Subcutaneous abdominal adipose tissue (tissue), 5 donors: ENCODE measurements at regions not wholly inside any gene's neighbourhood (a gene's known extent, or its start where the extent isn't known, plus 50 kb on each side); places are given as distances from the start of the nearest gene placed in this dataset.
"Not testable (repeated sequence)": the region's sequence is repeated elsewhere in the genome, so short reads cannot be mapped to it uniquely, and the experiment has no call there.

Source experiments
- H3K27ac ChIP-seq: one replicate; pipeline ENCODE4 v1.7.0; 2013; ENCODE audit warnings: low read depth, mild to moderate bottlenecking, inconsistent platforms, low read length, moderate library complexity
- H3K27me3 ChIP-seq, 5 donors: one replicate each; pipeline ENCODE4 v1.7.0; 2013; ENCODE audit warnings: low read length in 5 of 5, inconsistent platforms in 1 of 5; ENCODE audit not compliant: control insufficient read depth in 5 of 5, insufficient read depth in 4 of 5
- H3K36me3 ChIP-seq, 5 donors: one replicate each; pipeline ENCODE4 v1.7.0; 2013; ENCODE audit warnings: low read length in 5 of 5; ENCODE audit not compliant: control insufficient read depth in 5 of 5, insufficient read depth in 5 of 5
- H3K4me1 ChIP-seq, 5 donors: one replicate each; pipeline ENCODE4 v1.7.0; 2013; ENCODE audit warnings: low read length in 5 of 5, mild to moderate bottlenecking in 3 of 5, moderate library complexity in 1 of 5; ENCODE audit not compliant: control insufficient read depth in 5 of 5, insufficient read depth in 5 of 5
- H3K4me3 ChIP-seq, 5 donors: one replicate each; pipeline ENCODE4 v1.7.0; 2013; ENCODE audit warnings: low read length in 5 of 5, low read depth in 1 of 5
- H3K9ac ChIP-seq, 5 donors: one replicate each; pipeline ENCODE4 v1.7.0; 2013; ENCODE audit warnings: low read length in 5 of 5, mild to moderate bottlenecking in 4 of 5, moderate library complexity in 3 of 5
- H3K9me3 ChIP-seq, 5 donors: one replicate each; pipeline ENCODE4 v1.7.0; 2013; ENCODE audit warnings: low read length in 5 of 5; ENCODE audit not compliant: control insufficient read depth in 5 of 5
- donor health status: healthy.
- donor health status: healthy.
- donor health status: healthy.
- donor health status: healthy.
- donor health status: healthy.

DNA sequence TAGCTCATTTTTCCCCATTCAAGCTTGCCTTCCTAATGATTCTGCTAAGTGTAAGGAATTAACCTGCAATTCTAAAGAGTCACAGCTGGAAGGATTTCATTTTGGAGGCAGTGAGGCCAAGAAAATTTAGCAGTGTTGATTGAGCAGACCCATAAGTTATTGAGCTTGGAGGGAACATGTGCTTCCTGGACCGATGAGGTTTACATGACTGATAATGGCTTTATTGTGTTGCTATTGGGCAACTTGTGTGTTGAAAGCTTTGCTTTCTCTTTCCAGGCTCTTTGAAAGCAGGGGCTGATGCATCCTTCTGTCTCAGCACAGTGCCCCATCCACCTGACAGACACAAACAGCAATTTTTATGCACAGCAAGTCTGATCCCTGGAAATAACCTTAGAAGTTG is 398.9 kb upstream of the PCSK5 start:
- Histone ChIP-seq H3K4me1 (peaks cover 0 to 34% (median 14%) of the 10 kb centered on the region in 5 donors), H3K27ac (no peak overlapping the region), H3K9ac (no peak overlapping the region), H3K9me3 (no peaks in the 10 kb centered on the region), H3K27me3 (no peaks in the 10 kb centered on the region), H3K36me3 (no peaks in the 10 kb centered on the region), H3K4me3 (no peak overlapping the region)

GRCh38 chr9:75499812-75500211 is 390.7 kb upstream of the PCSK5 start:
- Histone ChIP-seq H3K27ac (no peak overlapping the region), H3K4me1 (peaks cover 0 to 10% (median 2%) of the 10 kb centered on the region in 5 donors), H3K9me3 (no peaks in the 10 kb centered on the region), H3K9ac (no peak overlapping the region), H3K36me3 (no peaks in the 10 kb centered on the region), H3K4me3 (no peak overlapping the region), H3K27me3 (no peaks in the 10 kb centered on the region)

- no peaks in the 10 kb centered on the region for H3K9me3 ChIP-seq
- no peaks in the 10 kb centered on the region for H3K36me3 ChIP-seq
- H3K27me3 ChIP-seq = no peaks in the 10 kb centered on the region
- no peak overlapping the region for H3K9ac ChIP-seq
- peaks cover 0 to 12% (median 9%) of the 10 kb centered on the region in 5 donors for H3K4me1 ChIP-seq
- H3K27ac ChIP-seq = no peak overlapping the region
- no peak overlapping the region for H3K4me3 ChIP-seq
Observed at GRCh38 chr9:75500479-75500878, 390.0 kb upstream of the PCSK5 start.

GRCh38 chr9:75500940-75501339 is 389.5 kb upstream of the PCSK5 start:
- not testable (repeated sequence) for H3K4me3 ChIP-seq, H3K9me3 ChIP-seq, H3K36me3 ChIP-seq, H3K27me3 ChIP-seq, H3K9ac ChIP-seq, H3K27ac ChIP-seq
- peaks cover 0 to 12% (median 9%) of the 10 kb centered on the region in 5 donors for H3K4me1 ChIP-seq

DNA sequence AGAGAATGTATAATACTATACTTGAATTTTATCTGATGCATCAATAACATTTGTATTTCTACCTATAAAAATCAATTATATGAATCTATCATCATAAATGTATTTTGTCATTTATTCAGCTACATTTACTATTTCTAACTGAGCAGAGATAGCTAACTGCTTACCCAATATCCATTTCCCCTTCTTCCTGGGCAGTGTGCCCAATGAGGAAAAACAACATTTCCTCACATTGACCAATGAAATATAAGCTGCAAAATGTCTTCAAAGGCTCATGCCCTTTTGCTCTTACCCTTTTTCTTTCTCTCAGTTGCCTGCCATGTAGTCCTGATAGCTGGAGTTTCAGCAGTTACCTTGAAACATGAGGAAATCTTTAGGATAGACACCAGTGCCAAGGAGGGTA is 385.8 kb upstream of the PCSK5 start:
- H3K27ac ChIP-seq = no peak overlapping the region
- no peaks in the 10 kb centered on the region for H3K27me3 ChIP-seq
- H3K9me3 ChIP-seq = peaks cover 0 to 4% (median 3%) of the 10 kb centered on the region in 5 donors
- no peak overlapping the region for H3K9ac ChIP-seq
- H3K4me3 ChIP-seq = no peak overlapping the region
- H3K4me1 ChIP-seq = peaks cover 0 to 12% (median 9%) of the 10 kb centered on the region in 5 donors
- H3K36me3 ChIP-seq = no peaks in the 10 kb centered on the region

DNA sequence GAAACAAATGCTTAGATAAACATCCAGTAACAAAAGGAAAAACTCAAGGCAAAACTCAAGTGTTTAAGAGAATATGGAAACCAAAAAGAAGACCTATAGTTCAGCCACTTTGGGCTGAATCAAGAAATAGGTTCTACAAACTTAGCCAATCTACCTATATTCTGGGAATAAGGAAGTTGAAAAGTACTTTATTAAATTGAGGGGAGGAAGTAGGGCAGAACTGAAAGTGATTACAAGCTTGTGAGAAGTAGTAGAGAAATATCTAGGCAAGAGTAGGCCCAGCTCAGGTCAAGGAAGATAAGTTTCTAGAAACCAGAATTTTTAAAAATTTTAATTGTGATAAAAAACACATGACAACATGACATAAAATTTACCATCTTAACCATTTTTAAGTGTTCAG is 384.8 kb upstream of the PCSK5 start:
- Histone ChIP-seq H3K4me3 (no peak overlapping the region), H3K36me3 (no peaks in the 10 kb centered on the region), H3K9ac (no peak overlapping the region), H3K27ac (no peak overlapping the region), H3K27me3 (no peaks in the 10 kb centered on the region), H3K4me1 (peaks cover 0 to 11% (median 8%) of the 10 kb centered on the region in 5 donors), H3K9me3 (peaks cover 0 to 4% (median 3%) of the 10 kb centered on the region in 5 donors)

- no peaks in the 10 kb centered on the region for H3K27me3 ChIP-seq
- no peak overlapping the region for H3K9ac ChIP-seq
- no peak overlapping the region for H3K4me3 ChIP-seq
- H3K4me1 ChIP-seq = peaks cover 0 to 16% (median 12%) of the 10 kb centered on the region in 5 donors
- H3K36me3 ChIP-seq = no peaks in the 10 kb centered on the region
- no peaks in the 10 kb centered on the region for H3K9me3 ChIP-seq
- no peak overlapping the region for H3K27ac ChIP-seq
Observed at GRCh38 chr9:75529463-75529862, 361.0 kb upstream of the PCSK5 start.

GRCh38 chr9:75531588-75531987 is 358.9 kb upstream of the PCSK5 start:
- peaks cover 0 to 16% (median 12%) of the 10 kb centered on the region in 5 donors for H3K4me1 ChIP-seq
- no peak overlapping the region for H3K4me3 ChIP-seq
- no peaks in the 10 kb centered on the region for H3K27me3 ChIP-seq
- no peaks in the 10 kb centered on the region for H3K36me3 ChIP-seq
- no peak overlapping the region for H3K27ac ChIP-seq
- peaks cover 0 to under 1% (median 0%) of the 10 kb centered on the region in 5 donors for H3K9me3 ChIP-seq
- no peak overlapping the region for H3K9ac ChIP-seq

- Histone ChIP-seq H3K27me3 (no peaks in the 10 kb centered on the region), H3K4me1 (peaks cover 0 to 16% (median 12%) of the 10 kb centered on the region in 5 donors), H3K36me3 (no peaks in the 10 kb centered on the region), H3K9ac (no peak overlapping the region), H3K27ac (no peak overlapping the region), H3K4me3 (no peak overlapping the region), H3K9me3 (peaks cover 0 to 5% (median 0%) of the 10 kb centered on the region in 5 donors)
Observed at GRCh38 chr9:75532233-75533050, 358.0 kb upstream of the PCSK5 start.

GRCh38 chr9:75539523-75539922 is 350.9 kb upstream of the PCSK5 start:
- Histone ChIP-seq H3K9ac (no peak overlapping the region), H3K4me1 (no peaks in the 10 kb centered on the region)

More at GRCh38 chr9:75539523-75539922, 350.9 kb upstream of the PCSK5 start:
- Histone ChIP-seq H3K9me3 (peaks cover 0 to 5% (median 0%) of the 10 kb centered on the region in 5 donors), H3K27me3 (no peaks in the 10 kb centered on the region), H3K4me3 (no peak overlapping the region), H3K36me3 (no peaks in the 10 kb centered on the region), H3K27ac (no peak overlapping the region)
